ENCODE measurements at regions not wholly inside any gene's neighbourhood (a gene's known extent, or its start where the extent isn't known, plus 50 kb on each side); places are given as distances from the start of the nearest gene placed in this dataset.

- Histone ChIP-seq H4K20me1 (ENCODE audit: insufficient read depth) (no peaks in the 10 kb centered on the region), H3K9ac (ENCODE audit: low read length) (no peak overlapping the region), H3F3A (ENCODE audit: insufficient read depth, low read length, poor library complexity, severe bottlenecking) (no peaks in the 10 kb centered on the region), H3K9me2 (ENCODE audit: insufficient read depth, low read length) (no peaks in the 10 kb centered on the region), H3K4me2 (ENCODE audit: low read length) (no peak overlapping the region), H3K4me3 (ENCODE audit: low read length) (no peak overlapping the region), H3K9me3 (ENCODE audit: low read length) (peaks cover 7% of the 10 kb centered on the region), H3K27ac (ENCODE audit: low read length) (no peak overlapping the region), H3K27me3 (ENCODE audit: insufficient read depth, low read depth, low read length) (no peaks in the 10 kb centered on the region), H3K36me3 (ENCODE audit: insufficient read depth, low read length) (no peaks in the 10 kb centered on the region), H2AFZ (ENCODE audit: low read depth, low read length) (no peak overlapping the region), H3K79me2 (replicated peaks; ENCODE audit: insufficient read depth, low read length) (no peaks in the 10 kb centered on the region)
- no peak for TF ChIP-seq MXI1 (conservative IDR thresholded peaks at IDR 0.05; ENCODE audit: poor library complexity, severe bottlenecking)
These were observed 165.4 kb downstream of the UACA start for GRCh38 chr15:70597945-70598344.

DNA sequence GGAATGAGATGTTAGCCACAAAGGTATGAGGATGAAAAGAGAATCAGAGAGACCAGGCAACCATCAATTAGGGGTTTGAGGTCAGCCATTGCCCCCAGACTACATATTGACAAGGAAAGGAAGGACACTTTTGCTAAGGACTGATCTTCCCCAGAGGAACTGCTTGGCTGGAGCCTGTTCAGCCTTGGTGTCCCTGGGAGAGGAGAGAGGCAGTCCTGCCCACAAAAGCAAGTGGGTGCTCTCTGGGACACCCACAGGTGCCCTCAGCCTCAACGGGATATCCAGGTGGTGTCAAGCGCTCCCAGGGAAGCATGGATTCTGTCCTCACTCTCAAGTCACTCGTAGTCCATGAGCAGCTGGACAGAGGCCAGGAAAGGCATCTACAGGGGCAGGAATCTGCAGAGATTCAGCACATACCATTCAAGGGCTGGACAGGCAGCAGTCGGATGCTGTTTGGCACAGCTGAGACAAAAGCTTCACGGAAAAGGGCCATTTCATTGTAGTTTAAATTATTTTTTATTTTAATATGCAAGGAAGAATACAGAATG lies 166.2 kb downstream of the UACA start:
- no peak overlapping the region for H3K4me2 ChIP-seq (ENCODE audit: low read length)
- H3K9ac ChIP-seq (ENCODE audit: low read length) = no peak overlapping the region
- H3K4me3 ChIP-seq (ENCODE audit: low read length) = no peak overlapping the region
- no peak overlapping the region for H3K27ac ChIP-seq (ENCODE audit: low read length)
- no peak for TF ChIP-seq TAF1 (IDR thresholded peaks at IDR 0.05; ENCODE audit: low read depth)
- TF ChIP-seq SMC3 (conservative IDR thresholded peaks at IDR 0.05; ENCODE audit: poor library complexity) = no peak
- TF ChIP-seq, protein P1, sequence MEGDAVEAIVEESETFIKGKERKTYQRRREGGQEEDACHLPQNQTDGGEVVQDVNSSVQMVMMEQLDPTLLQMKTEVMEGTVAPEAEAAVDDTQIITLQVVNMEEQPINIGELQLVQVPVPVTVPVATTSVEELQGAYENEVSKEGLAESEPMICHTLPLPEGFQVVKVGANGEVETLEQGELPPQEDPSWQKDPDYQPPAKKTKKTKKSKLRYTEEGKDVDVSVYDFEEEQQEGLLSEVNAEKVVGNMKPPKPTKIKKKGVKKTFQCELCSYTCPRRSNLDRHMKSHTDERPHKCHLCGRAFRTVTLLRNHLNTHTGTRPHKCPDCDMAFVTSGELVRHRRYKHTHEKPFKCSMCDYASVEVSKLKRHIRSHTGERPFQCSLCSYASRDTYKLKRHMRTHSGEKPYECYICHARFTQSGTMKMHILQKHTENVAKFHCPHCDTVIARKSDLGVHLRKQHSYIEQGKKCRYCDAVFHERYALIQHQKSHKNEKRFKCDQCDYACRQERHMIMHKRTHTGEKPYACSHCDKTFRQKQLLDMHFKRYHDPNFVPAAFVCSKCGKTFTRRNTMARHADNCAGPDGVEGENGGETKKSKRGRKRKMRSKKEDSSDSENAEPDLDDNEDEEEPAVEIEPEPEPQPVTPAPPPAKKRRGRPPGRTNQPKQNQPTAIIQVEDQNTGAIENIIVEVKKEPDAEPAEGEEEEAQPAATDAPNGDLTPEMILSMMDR (IDR thresholded peaks at IDR 0.05; ENCODE audit: poor library complexity, severe bottlenecking) = no peak
- no peak for TF ChIP-seq EZH2 (IDR thresholded peaks at IDR 0.05; ENCODE audit: borderline replicate concordance, insufficient read depth, low read length, poor library complexity, severe bottlenecking)
- no peak for TF ChIP-seq REST (IDR thresholded peaks at IDR 0.05; ENCODE audit: borderline replicate concordance)
- TF ChIP-seq RAD21 (conservative IDR thresholded peaks at IDR 0.05) = no peak
- no peak for TF ChIP-seq POLR2AphosphoS5 (IDR thresholded peaks at IDR 0.05)
- no peak for TF ChIP-seq MXI1 (conservative IDR thresholded peaks at IDR 0.05; ENCODE audit: poor library complexity, severe bottlenecking)
- no peak for TF ChIP-seq EP300 (conservative IDR thresholded peaks at IDR 0.05; ENCODE audit: poor library complexity, severe bottlenecking)
- no peaks in the 10 kb centered on the region for H3F3A ChIP-seq (ENCODE audit: insufficient read depth, low read length, poor library complexity, severe bottlenecking)
- H3K36me3 ChIP-seq (ENCODE audit: insufficient read depth, low read length) = no peaks in the 10 kb centered on the region
- H2AFZ ChIP-seq (ENCODE audit: low read depth, low read length) = no peak overlapping the region
- H4K20me1 ChIP-seq (ENCODE audit: insufficient read depth) = no peaks in the 10 kb centered on the region
- no peaks in the 10 kb centered on the region for H3K9me2 ChIP-seq (ENCODE audit: insufficient read depth, low read length)
- H3K27me3 ChIP-seq (ENCODE audit: insufficient read depth, low read depth, low read length) = no peaks in the 10 kb centered on the region
- no peaks in the 10 kb centered on the region for H3K79me2 ChIP-seq (replicated peaks; ENCODE audit: insufficient read depth, low read length)
- H3K9me3 ChIP-seq (ENCODE audit: low read length) = peaks cover 7% of the 10 kb centered on the region

Data from neural cell (in vitro differentiated cells).